H7 (cell line): ENCODE measurements at regions not wholly inside any gene's neighbourhood (a gene's known extent, or its start where the extent isn't known, plus 50 kb on each side); places are given as distances from the start of the nearest gene placed in this dataset.

Experiments used
- DNase-seq: peaks from one replicate; pipeline ENCODE4 v3.0.0; 2012
- H3K27me3 ChIP-seq: 2 replicates; pipeline ENCODE4 v1.6.0; 2011; ENCODE audit warnings: mild to moderate bottlenecking, low read length; ENCODE audit not compliant: control insufficient read depth, insufficient read depth
- H3K36me3 ChIP-seq: replicated peaks from 2 replicates; pipeline ENCODE4 v1.5.1; 2011; ENCODE audit warnings: low read length; ENCODE audit not compliant: control insufficient read depth, insufficient read depth
- H3K4me3 ChIP-seq: 2 replicates; pipeline ENCODE4 v1.5.1; 2011; ENCODE audit warnings: low read depth, mild to moderate bottlenecking, control low read depth, low read length, moderate library complexity; ENCODE audit not compliant: insufficient read depth

DNA sequence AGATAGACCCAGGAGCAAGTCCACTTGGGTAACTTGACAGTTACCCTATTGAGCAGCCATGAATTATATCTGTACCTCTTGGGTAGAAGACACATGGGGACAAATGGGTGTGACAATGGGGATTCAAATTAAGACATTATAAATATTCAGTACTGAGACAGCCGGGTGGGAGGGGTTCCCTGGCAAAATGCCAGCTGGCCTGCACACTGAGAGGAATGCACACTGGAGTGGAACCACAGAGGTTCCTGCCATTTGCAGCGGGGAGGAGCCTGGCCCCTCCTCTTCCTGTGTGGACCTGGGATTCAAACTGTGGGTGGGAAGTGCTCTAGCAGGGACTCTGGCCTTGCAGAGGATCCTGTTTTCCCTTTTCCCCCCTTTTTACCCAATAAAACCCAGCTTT, 118.7 kb upstream of the CDKN3 start:
- no peak for DNase-seq
- Histone ChIP-seq H3K4me3 (no peak overlapping the region), H3K27me3 (no peaks in the 10 kb centered on the region)

DNA sequence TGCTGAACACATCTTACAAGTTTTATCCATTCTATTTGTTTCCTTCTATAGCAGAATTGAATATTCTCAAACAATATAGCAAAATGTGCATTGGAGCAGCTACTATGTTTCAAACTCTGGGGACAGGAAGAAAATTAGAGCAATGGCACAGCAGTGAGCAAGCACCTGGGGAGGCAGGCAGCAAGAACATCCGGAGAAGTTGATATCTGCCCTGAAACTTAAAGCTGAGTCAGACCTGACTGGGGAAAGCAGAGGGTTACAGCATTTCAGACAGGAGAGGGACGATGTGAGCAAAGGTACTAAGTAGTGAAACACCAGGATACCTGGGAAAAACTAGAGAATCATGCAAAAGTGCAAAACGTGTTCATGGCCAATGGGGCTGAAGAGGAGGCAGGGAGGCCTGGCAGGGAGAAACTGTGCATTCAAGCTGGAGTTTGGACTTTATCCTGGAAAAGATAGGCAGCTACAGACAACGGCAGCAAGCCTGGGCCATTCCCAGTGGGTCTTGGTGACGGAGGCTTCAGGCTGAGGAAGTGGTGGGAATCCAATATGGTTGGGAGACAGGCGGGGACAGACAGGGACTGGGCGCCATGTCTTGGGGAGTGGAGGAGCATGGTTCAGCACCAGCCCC, 118.0 kb upstream of the CDKN3 start:
- Histone ChIP-seq H3K27me3 (no peaks in the 10 kb centered on the region), H3K4me3 (no peak overlapping the region), H3K36me3 (no peaks in the 10 kb centered on the region)
- DNase-seq = no peak

More for the DNA sequence above, 118.7 kb upstream of the CDKN3 start:
- no peaks in the 10 kb centered on the region for H3K36me3 ChIP-seq

DNA sequence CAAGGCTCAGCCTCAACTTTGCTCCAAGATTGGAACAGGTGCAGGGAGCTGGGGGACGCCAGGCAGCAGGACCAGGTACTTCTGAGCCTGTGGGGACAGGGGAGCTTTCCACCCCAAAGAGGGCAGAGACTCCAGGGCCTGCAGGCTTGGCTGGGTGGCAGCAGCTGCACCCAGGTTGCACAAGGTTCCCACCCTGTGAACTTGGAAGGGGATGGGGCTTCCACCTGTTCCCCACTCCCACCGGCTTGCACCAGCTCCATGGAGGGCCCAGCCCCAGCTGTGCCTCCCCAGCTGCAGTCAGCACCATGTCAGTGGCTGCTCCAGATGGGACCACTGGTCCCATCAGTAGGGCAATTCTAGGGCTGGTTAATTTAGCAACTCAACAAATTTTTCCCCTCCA, 114.0 kb upstream of the CDKN3 start:
- no peak overlapping the region for H3K4me3 ChIP-seq
- no peak for DNase-seq
- H3K36me3 ChIP-seq = no peaks in the 10 kb centered on the region
- no peaks in the 10 kb centered on the region for H3K27me3 ChIP-seq

DNA sequence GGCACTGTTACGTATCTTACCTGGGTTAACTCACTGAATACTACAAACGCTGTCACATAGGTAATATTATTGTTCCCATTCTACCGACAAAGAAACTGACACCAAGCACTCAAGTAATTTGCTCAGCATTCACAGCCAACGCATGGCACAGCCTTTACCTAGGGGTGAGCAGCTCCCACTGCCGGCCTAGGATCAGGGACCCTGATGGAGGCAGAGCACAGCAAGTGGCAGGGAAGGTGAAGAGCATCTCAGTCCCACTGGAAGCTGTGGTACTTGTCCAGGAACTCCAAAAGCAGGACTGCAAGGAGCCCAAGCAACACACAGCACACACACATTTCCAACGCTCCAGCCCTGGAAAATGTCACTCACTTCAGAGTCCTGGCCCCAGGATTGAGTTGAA, 111.8 kb upstream of the CDKN3 start:
- no peak overlapping the region for H3K4me3 ChIP-seq

DNA sequence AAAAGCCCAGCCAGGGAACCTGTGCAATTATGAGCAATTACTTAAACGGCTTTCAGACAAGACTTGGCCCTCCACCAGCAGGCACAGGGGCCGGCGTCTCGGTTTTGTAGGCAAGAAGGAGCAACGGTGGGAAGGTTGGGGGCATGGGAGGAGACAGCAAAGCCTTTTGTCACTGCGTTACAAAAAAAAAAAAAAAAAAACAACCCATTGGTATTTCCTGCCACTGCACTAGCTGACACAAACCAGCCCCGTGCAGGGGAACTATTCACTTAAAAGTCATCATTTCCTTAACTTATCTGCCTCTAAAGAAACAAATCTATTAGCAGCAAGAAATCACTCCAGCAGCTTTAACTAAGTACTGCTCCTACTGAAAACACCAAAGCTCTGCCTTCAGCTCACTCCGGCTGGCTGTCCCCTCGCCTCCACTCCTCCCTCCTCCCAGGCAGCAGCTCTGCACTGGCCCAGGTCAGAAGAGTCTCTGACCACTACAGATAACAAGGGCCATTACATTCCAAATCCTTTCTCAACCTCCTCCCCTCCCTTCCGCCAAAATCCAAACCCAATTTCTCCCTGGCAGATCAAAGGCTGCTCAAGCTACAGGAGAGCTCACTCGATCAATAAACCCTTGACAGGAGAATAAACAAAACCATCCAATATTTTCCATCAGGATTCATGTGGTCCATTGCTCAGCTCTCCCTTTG, 105.2 kb upstream of the CDKN3 start:
- DNase-seq = peak; percentile 33
- H3K4me3 ChIP-seq = no peak overlapping the region
- no peaks in the 10 kb centered on the region for H3K27me3 ChIP-seq
- H3K36me3 ChIP-seq = no peaks in the 10 kb centered on the region

More for the DNA sequence above, 111.8 kb upstream of the CDKN3 start:
- peak; percentile 25 for DNase-seq
- Histone ChIP-seq H3K27me3 (no peaks in the 10 kb centered on the region), H3K36me3 (no peaks in the 10 kb centered on the region)

DNA sequence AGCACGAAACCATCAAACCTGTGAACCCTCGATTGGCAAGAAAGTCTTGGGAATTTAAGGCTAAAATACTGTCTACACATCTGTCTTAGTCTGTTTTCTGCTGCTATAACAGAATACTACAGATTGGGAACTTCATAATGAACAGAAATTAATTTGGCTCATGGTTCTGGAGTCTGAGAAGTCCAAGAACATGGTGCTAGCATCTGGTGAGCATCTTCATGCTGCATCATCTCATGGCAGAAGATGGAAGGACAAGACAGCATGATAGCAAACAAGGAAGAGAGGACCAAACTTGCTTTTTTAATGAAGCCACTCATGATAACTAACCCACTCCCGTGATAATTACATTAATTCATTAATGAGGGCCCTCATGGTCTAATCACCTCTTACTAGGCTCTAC, 102.0 kb upstream of the CDKN3 start:
- no peaks in the 10 kb centered on the region for H3K36me3 ChIP-seq
- no peak overlapping the region for H3K4me3 ChIP-seq
- DNase-seq = no peak
- H3K27me3 ChIP-seq = no peaks in the 10 kb centered on the region

DNA sequence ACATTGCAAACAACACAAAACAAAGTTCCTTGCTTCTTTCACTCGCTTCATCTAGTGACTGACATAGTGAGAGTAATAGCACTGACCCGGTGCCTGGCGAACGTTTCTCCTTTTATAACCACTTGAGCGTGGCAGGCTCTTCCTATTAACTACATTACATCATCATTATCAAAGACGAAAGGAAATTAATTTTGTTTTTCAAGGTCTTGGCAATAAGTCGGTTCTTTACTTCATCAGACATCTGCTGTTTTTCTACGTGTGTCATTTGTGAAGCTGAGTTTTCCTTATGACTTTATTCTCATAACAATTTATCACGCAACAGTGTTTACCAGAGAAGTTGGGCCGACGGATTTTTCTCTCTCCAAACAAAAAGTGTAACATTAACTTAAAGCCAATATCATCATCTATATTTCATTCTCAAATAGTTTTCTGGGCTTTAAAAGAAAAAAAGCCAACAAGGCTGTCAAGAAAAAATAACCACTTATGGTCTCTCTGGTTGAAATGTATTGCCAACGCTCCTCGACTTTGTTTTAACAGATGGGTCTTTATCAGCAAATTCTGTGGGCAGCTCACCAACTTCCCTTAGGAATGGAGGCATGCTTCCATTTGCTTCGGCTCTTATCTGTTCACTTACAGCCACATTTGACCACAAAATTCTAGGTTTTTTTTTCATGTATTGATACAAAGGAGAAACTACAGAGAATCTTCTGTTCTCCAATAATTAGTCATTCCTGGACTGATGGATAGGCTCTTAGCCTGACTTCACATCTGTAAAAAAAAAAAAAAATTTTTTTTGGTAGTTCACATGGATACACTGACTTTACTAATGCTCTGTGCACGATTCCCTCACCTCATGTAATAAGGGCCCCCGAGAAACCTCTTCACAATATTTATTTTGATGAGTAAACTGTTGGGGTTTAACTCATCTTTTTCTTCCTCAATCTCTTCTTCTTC, 97.1 kb upstream of the CDKN3 start:
- no peak for DNase-seq
- H3K36me3 ChIP-seq = no peaks in the 10 kb centered on the region
- no peaks in the 10 kb centered on the region for H3K27me3 ChIP-seq
- no peak overlapping the region for H3K4me3 ChIP-seq

DNA sequence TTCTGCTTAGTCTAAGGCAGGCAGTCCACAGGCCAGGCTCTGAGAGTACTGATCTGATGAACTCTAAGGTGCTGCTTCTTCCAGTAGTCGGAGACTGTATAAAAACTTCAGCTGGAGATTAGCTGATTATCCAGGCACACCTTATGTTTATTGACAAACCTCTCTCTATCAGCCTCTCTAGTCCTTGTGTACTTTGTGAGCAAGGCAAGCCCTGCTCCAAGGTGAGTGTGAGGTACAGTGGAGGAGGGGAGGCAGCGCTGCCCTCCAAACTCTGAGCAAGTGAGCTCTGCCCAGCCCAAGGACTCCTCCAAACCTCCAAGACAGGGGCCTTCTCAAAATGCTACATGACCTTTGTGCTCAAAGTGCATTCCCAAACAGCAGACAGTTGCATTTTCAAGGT, 95.9 kb upstream of the CDKN3 start:
- H3K36me3 ChIP-seq = no peaks in the 10 kb centered on the region
- no peak for DNase-seq
- H3K27me3 ChIP-seq = no peaks in the 10 kb centered on the region
- H3K4me3 ChIP-seq = no peak overlapping the region

DNA sequence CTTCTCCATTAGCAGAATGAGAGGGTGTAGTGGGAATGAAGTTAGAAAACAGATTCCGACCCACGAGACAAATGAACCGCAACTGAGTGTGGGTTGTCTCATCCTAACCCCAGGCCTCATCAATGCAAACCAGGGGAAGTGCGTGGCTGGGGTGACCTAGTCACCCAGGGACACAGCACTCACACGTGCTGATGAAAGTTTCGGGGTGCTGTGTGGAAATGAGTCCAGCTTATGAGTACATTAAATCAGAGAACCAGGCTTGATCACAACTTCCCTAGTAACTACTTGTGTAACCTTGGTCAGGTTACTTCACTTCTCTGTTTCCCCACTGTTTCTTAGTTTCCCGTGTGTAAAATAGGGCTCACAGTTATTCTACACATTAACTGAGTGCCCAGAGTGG, 95.4 kb upstream of the CDKN3 start:
- Histone ChIP-seq H3K4me3 (no peak overlapping the region), H3K27me3 (no peaks in the 10 kb centered on the region), H3K36me3 (no peaks in the 10 kb centered on the region)
- DNase-seq = no peak

DNA sequence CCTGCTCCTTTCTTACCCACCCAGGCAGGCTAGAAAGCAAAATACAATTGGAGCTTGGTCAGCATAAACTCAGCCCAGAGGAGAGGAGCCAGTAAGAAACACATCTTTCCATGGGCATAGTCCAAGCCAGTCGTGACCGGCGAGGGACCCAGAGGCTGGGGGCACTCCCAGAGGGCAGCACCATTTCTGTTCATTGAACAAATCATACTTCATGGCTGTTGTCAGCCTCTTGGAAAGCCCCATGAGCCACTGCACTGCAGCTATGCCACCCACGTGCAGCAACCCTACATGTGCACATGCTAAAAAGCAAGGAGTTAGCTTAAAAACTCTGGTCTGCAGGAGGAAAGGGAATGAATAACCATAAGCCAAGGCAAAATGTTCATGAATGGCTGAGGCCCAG, 90.0 kb upstream of the CDKN3 start:
- H3K4me3 ChIP-seq = no peak overlapping the region
- H3K27me3 ChIP-seq = no peaks in the 10 kb centered on the region
- H3K36me3 ChIP-seq = no peaks in the 10 kb centered on the region
- DNase-seq = no peak

DNA sequence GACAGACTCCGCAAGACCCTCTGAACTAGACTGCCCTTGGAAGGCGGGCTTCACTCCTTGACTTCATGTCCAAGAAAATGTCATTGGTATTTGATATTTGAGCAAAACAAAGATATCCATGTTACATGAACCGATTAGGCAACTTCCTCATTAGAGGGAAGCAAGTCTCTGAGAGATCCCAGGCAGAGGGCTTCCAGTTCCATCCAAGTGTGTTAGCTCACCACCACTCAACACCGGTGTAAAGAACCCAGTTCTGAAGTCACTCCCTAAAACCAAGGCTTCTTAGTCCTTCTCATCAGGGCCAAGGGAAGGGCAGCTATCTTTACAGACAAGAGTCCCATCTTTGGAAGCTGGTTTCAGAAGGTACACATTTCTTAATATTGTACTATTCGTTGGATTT, 87.2 kb upstream of the CDKN3 start:
- no peak for DNase-seq
- H3K4me3 ChIP-seq = no peak overlapping the region

DNA sequence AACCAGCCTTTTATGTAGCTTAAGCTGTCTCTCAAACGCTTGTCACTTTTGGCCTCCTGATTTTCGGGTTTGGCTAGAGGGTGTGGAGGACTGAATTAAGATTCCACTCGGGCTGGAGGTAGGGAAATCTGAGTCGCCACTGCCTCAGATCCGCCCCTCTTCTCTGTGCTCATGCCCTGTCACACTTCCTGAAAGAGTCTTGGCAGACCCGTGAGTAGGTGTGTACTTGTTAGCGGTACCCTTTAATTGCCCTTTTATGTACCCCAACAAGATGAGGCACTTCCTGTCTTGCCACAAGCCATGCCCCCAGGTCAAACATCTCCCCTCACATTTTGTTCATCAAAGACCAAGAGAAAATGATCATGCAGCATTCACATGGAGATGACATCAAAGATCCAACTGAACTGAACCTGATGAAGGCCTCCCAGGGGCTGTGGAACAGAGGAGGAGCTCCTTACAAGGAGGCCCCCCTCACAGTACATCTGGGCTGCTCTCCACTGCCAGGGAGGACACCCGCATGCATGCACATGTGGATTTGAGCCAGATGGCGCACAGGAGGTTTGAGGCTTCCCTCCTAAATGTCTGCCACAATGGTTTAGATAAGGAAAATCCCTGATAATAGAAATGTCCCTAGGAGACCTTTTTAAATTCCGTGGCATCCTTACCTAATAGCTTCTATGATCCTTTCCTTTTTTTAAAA, 86.5 kb upstream of the CDKN3 start:
- DNase-seq = no peak
- Histone ChIP-seq H3K27me3 (no peaks in the 10 kb centered on the region), H3K36me3 (no peaks in the 10 kb centered on the region), H3K4me3 (no peak overlapping the region)

More for the DNA sequence above, 87.2 kb upstream of the CDKN3 start:
- Histone ChIP-seq H3K36me3 (no peaks in the 10 kb centered on the region), H3K27me3 (no peaks in the 10 kb centered on the region)

DNA sequence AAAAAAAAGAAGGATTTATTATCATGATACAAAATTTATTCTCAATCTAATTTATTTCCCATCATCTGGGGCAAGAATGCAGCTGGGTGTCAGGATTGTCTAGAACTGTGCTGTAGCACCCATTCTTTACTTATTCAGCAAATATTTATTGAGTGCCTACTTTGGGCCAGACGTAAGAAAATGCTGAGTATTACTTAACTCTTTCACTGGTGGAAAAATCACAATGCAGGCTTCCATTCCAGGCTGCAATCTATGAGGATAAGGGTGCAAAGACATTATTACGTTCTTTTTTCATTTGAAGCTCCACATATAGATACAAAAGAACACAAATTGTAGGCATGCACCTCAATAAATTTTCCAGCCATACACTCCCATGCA, 86.0 kb upstream of the CDKN3 start:
- Histone ChIP-seq H3K36me3 (no peaks in the 10 kb centered on the region), H3K4me3 (no peak overlapping the region), H3K27me3 (no peaks in the 10 kb centered on the region)
- DNase-seq = no peak

DNA sequence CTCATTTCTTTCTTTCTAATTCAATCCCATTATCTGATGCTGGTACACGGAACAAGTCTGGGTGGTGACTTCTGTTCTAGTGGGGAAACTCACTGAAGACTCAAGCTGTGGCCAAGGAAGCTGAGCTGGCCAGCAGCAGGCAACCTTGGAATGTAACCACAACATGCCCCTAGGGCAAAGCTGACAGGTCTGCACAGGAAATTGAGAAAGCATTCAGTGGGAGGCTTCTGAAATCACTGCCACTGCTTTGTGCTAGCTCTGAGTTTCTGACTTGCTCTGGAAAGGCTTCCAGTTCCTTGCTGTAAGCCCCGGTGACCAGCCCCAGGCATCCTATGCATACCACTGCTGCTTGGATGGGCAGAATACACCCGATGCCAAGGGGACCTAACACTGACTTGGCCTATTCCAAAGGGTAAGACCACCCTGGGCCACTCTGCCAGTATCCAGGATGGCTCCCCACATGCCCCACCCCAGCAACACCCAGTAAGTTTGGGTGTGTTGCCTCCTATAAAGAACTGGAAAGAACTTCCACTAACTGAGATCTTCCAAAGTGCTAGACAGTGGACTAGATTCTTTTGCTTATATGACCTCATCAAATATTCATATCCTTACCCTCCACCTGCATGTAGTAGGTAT, 84.5 kb upstream of the CDKN3 start:
- Histone ChIP-seq H3K27me3 (no peaks in the 10 kb centered on the region), H3K36me3 (no peaks in the 10 kb centered on the region), H3K4me3 (no peak overlapping the region)
- DNase-seq = no peak
